ENCODE measurements at regions not wholly inside any gene's neighbourhood (a gene's known extent, or its start where the extent isn't known, plus 50 kb on each side); places are given as distances from the start of the nearest gene placed in this dataset.

GRCh38 chr6:145031001-145031400 lies 704.3 kb downstream of the EPM2A start:
- Mint-ChIP-seq H3K9me3 (no peaks in the 10 kb centered on the region), H3K4me3 (no peak overlapping the region), H3K27ac (no peak overlapping the region), H3K27me3 (ENCODE audit: low read depth) (no peaks in the 10 kb centered on the region), H3K4me1 (no peaks in the 10 kb centered on the region), H3K36me3 (ENCODE audit: low read depth) (no peaks in the 10 kb centered on the region)
- no peak for TF ChIP-seq CTCF (IDR thresholded peaks at IDR 0.05; ENCODE audit: unreplicated experiment in 3 of 3)

- peak overlapping the region in 1 of 3 experiments; percentile 6 for H3K27ac Mint-ChIP-seq
- peaks cover 5% of the 10 kb centered on the region for H3K4me1 Mint-ChIP-seq
- no peak overlapping the region for H3K4me3 Mint-ChIP-seq
- H3K36me3 Mint-ChIP-seq (ENCODE audit: low read depth): no peaks in the 10 kb centered on the region
- TF ChIP-seq CTCF (IDR thresholded peaks at IDR 0.05; ENCODE audit: unreplicated experiment in 3 of 3): no peak
- no peaks in the 10 kb centered on the region for H3K27me3 Mint-ChIP-seq (ENCODE audit: low read depth)
- H3K9me3 Mint-ChIP-seq: no peaks in the 10 kb centered on the region
Measured at GRCh38 chr6:145031962-145032361, 703.4 kb downstream of the EPM2A start.

- Mint-ChIP-seq H3K36me3 (ENCODE audit: low read depth) (no peaks in the 10 kb centered on the region), H3K27me3 (ENCODE audit: low read depth) (no peaks in the 10 kb centered on the region), H3K9me3 (no peaks in the 10 kb centered on the region), H3K27ac (peak overlapping the region in 1 of 3 experiments; percentile 45), H3K4me1 (peaks cover 5% of the 10 kb centered on the region), H3K4me3 (no peak overlapping the region)
- no peak for TF ChIP-seq CTCF (IDR thresholded peaks at IDR 0.05; ENCODE audit: unreplicated experiment in 3 of 3)
Measured at GRCh38 chr6:145032562-145033145, 702.7 kb downstream of the EPM2A start.

GRCh38 chr6:145034664-145035063 lies 700.7 kb downstream of the EPM2A start:
- no peak for TF ChIP-seq CTCF (IDR thresholded peaks at IDR 0.05; ENCODE audit: unreplicated experiment in 3 of 3)
- H3K4me3 Mint-ChIP-seq: no peak overlapping the region
- H3K36me3 Mint-ChIP-seq (ENCODE audit: low read depth): no peaks in the 10 kb centered on the region
- H3K9me3 Mint-ChIP-seq: no peaks in the 10 kb centered on the region
- peaks cover 5% of the 10 kb centered on the region for H3K4me1 Mint-ChIP-seq
- H3K27ac Mint-ChIP-seq: peak overlapping the region in 1 of 3 experiments; percentile 84
- no peaks in the 10 kb centered on the region for H3K27me3 Mint-ChIP-seq (ENCODE audit: low read depth)

GRCh38 chr6:145036236-145036635 lies 699.1 kb downstream of the EPM2A start:
- Mint-ChIP-seq H3K9me3 (no peaks in the 10 kb centered on the region), H3K4me3 (no peak overlapping the region), H3K27ac (no peak overlapping the region), H3K36me3 (ENCODE audit: low read depth) (no peaks in the 10 kb centered on the region), H3K4me1 (peaks cover 5% of the 10 kb centered on the region), H3K27me3 (ENCODE audit: low read depth) (no peaks in the 10 kb centered on the region)
- no peak for TF ChIP-seq CTCF (IDR thresholded peaks at IDR 0.05; ENCODE audit: unreplicated experiment in 3 of 3)

- H3K4me1 Mint-ChIP-seq: peaks cover 5% of the 10 kb centered on the region
- H3K4me3 Mint-ChIP-seq: no peak overlapping the region
- H3K27me3 Mint-ChIP-seq (ENCODE audit: low read depth): no peaks in the 10 kb centered on the region
- no peak overlapping the region for H3K27ac Mint-ChIP-seq
- no peaks in the 10 kb centered on the region for H3K36me3 Mint-ChIP-seq (ENCODE audit: low read depth)
- TF ChIP-seq CTCF (IDR thresholded peaks at IDR 0.05; ENCODE audit: unreplicated experiment in 3 of 3): no peak
- peaks cover 4% of the 10 kb centered on the region for H3K9me3 Mint-ChIP-seq
Measured at GRCh38 chr6:145036848-145037567, 698.3 kb downstream of the EPM2A start.

Measured in nephron (organoid).